WTC11 (cell line): ENCODE measurements at regions not wholly inside any gene's neighbourhood (a gene's known extent, or its start where the extent isn't known, plus 50 kb on each side); places are given as distances from the start of the nearest gene placed in this dataset.

Experiments
- ATF1 ChIP-seq: sonication (generic); formaldehyde crosslinking; IDR thresholded peaks from 2 replicates; pipeline ENCODE4 v1.8.1; 2023; ENCODE audit warnings: mild to moderate bottlenecking, moderate library complexity, missing genetic modification reagents
- CREB1 ChIP-seq: sonication (generic); formaldehyde crosslinking; IDR thresholded peaks from 2 replicates; pipeline ENCODE4 v1.8.0; 2023; ENCODE audit warnings: mild to moderate bottlenecking, missing genetic modification reagents
- CTCF ChIP-seq: fragments of 200-600 bp; IDR thresholded peaks from 2 replicates; pipeline ENCODE4 v1.8.0; 2022; ENCODE audit warnings: antibody characterized with exemption
- EMX1 ChIP-seq: fragments of 250-450 bp; sonication (Bioruptor Pico); IDR thresholded peaks from 2 replicates; pipeline ENCODE4 v1.8.0; 2021; ENCODE audit warnings: mild to moderate bottlenecking
- FOXP4 ChIP-seq: sonication (generic); formaldehyde crosslinking; IDR thresholded peaks from 2 replicates; pipeline ENCODE4 v1.8.0; 2022; ENCODE audit warnings: mild to moderate bottlenecking, missing genetic modification reagents
- KAT7 ChIP-seq: sonication (generic); formaldehyde crosslinking; IDR thresholded peaks from 2 replicates; pipeline ENCODE4 v1.8.1; 2023; ENCODE audit warnings: missing genetic modification reagents, mild to moderate bottlenecking, borderline replicate concordance
- MAX ChIP-seq: sonication (generic); formaldehyde crosslinking; IDR thresholded peaks from 2 replicates; pipeline ENCODE4 v1.8.0; 2022; ENCODE audit warnings: mild to moderate bottlenecking, missing genetic modification reagents
- NR2C2 ChIP-seq: sonication (generic); formaldehyde crosslinking; IDR thresholded peaks from 2 replicates; pipeline ENCODE4 v1.8.0; 2022; ENCODE audit warnings: mild to moderate bottlenecking, missing genetic modification reagents
- TCF7 ChIP-seq: sonication (generic); formaldehyde crosslinking; IDR thresholded peaks from 2 replicates; pipeline ENCODE4 v1.8.0; 2022; ENCODE audit warnings: mild to moderate bottlenecking, low read depth, missing genetic modification reagents, moderate library complexity
- TEAD4 ChIP-seq: sonication (generic); formaldehyde crosslinking; IDR thresholded peaks from 2 replicates; pipeline ENCODE4 v1.8.0; 2022; ENCODE audit warnings: mild to moderate bottlenecking, missing genetic modification reagents
- USF2 ChIP-seq: sonication (generic); formaldehyde crosslinking; IDR thresholded peaks from 2 replicates; pipeline ENCODE4 v1.8.1; 2023; ENCODE audit warnings: mild to moderate bottlenecking, missing genetic modification reagents, moderate library complexity
- ZNF423 ChIP-seq: fragments of 250-450 bp; sonication (Bioruptor Pico); IDR thresholded peaks from 2 replicates; pipeline ENCODE4 v2.1.2; 2022; ENCODE audit warnings: mild to moderate bottlenecking, moderate library complexity

GRCh38 chr19:5237190-5237780 is 103.3 kb downstream of the PTPRS start:
- TF ChIP-seq CTCF (no peak), NR2C2 (no peak), ZNF423 (CRISPR knock-in tag) (no peak), USF2 (CRISPR knock-in tag) (no peak), MAX (CRISPR knock-in tag) (no peak), TEAD4 (CRISPR knock-in tag) (no peak), FOXP4 (CRISPR knock-in tag) (no peak), CREB1 (CRISPR knock-in tag) (no peak), TCF7 (CRISPR knock-in tag) (no peak), ATF1 (CRISPR knock-in tag) (no peak), KAT7 (CRISPR knock-in tag) (no peak), EMX1 (CRISPR knock-in tag) (no peak)
